Gastroesophageal sphincter (tissue), 4 donors: ENCODE measurements at regions not wholly inside any gene's neighbourhood (a gene's known extent, or its start where the extent isn't known, plus 50 kb on each side); places are given as distances from the start of the nearest gene placed in this dataset.

Experiments
- ATAC-seq: fragments of 150-250 bp; one replicate; pipeline ENCODE4 v1.9.1; 2016; ENCODE audit warnings: mild to moderate bottlenecking, moderate library complexity
- H3K27ac ChIP-seq, 4 donors: fragments of 200-600 bp; sonication (generic) in 3 of 4; 1 replicate in 3 of 4; 2 replicates in 1 of 4; pipeline ENCODE4 v1.5.1; 2016 to 2019
- H3K27me3 ChIP-seq: fragments of 200-600 bp; sonication (generic); one replicate; pipeline ENCODE4 v1.5.1; 2019
- H3K36me3 ChIP-seq, 2 donors: fragments of 200-600 bp; sonication (generic); one replicate each; pipeline ENCODE4 v1.5.1; 2019; ENCODE audit warnings: control low read depth in 1 of 2
- H3K4me1 ChIP-seq, 3 donors: fragments of 200-600 bp; sonication (generic); 1 replicate in 2 of 3; 2 replicates in 1 of 3; pipeline ENCODE4 v1.5.1; 2016 to 2019; ENCODE audit warnings: control low read depth in 2 of 3
- H3K4me3 ChIP-seq, 2 donors: fragments of 200-600 bp; sonication (generic); one replicate each; pipeline ENCODE4 v1.5.1; 2019; ENCODE audit warnings: mild to moderate bottlenecking in 1 of 2, moderate library complexity in 1 of 2
- H3K9me3 ChIP-seq, 3 donors: fragments of 200-600 bp; sonication (generic); one replicate each; pipeline ENCODE4 v1.5.1; 2017 to 2019; ENCODE audit warnings: control low read depth in 2 of 3
- CTCF ChIP-seq, 4 experiments: fragments of 200-600 bp in 2 of 4; fragments of 450-650 bp in 2 of 4; sonication (generic) in 1 of 4; IDR thresholded peaks; one replicate each; pipeline ENCODE4 v1.5.1; 2017 to 2019; ENCODE audit warnings: antibody characterized with exemption in 4 of 4, mild to moderate bottlenecking in 2 of 4, moderate library complexity in 2 of 4
- EP300 ChIP-seq: sonication (generic); formaldehyde crosslinking; IDR thresholded peaks from one replicate; pipeline ENCODE4 v1.6.1; 2017; ENCODE audit warnings: antibody characterized with exemption, mild to moderate bottlenecking
- POLR2A ChIP-seq, 2 donors: fragments of 450-650 bp; IDR thresholded peaks; one replicate each; pipeline ENCODE4 v1.6.1; 2017; ENCODE audit warnings: antibody characterized with exemption in 2 of 2, mild to moderate bottlenecking in 2 of 2, moderate library complexity in 1 of 2
- POLR2AphosphoS5 ChIP-seq: sonication (generic); formaldehyde crosslinking; IDR thresholded peaks from one replicate; pipeline ENCODE4 v1.6.1; 2017; ENCODE audit warnings: antibody characterized with exemption
- WGBS, 2 donors: methylation state at CpG; one replicate each; pipeline ENCODE4 v1.1.5; 2018; ENCODE audit warnings: low coverage in 1 of 2; 5-methylcytosine and 5-hydroxymethylcytosine counted together

- ATAC-seq, result no peak
- Histone ChIP-seq H3K36me3 (no peaks in the 10 kb centered on the region), H3K27ac (no peak overlapping the region), H3K4me1 (peaks cover 0 to 33% (median 0%) of the 10 kb centered on the region in 3 donors), H3K4me3 (no peak overlapping the region), H3K9me3 (no peaks in the 10 kb centered on the region), H3K27me3 (no peaks in the 10 kb centered on the region)
- 78 to 91% methylated on average over 6 to 7 of the region's 7 CpGs for WGBS, 2 donors
- TF ChIP-seq EP300 (no peak), POLR2AphosphoS5 (no peak), CTCF (IDR thresholded peaks at IDR 0.05) (no peak), POLR2A (IDR thresholded peaks at IDR 0.05) (no peak)
Observed at GRCh38 chr13:73972545-73972944, 161.7 kb downstream of the KLF12 start.

GRCh38 chr13:73971481-73971880, 162.7 kb downstream of the KLF12 start:
- Histone ChIP-seq H3K9me3 (no peaks in the 10 kb centered on the region), H3K27me3 (no peaks in the 10 kb centered on the region), H3K4me3 (no peak overlapping the region), H3K36me3 (no peaks in the 10 kb centered on the region), H3K4me1 (peaks cover 0 to 44% (median under 1%) of the 10 kb centered on the region in 3 donors), H3K27ac (no peak overlapping the region)
- TF ChIP-seq EP300 (no peak), POLR2AphosphoS5 (no peak), CTCF (IDR thresholded peaks at IDR 0.05) (no peak), POLR2A (IDR thresholded peaks at IDR 0.05) (no peak)
- 83 to 100% methylated on average over 2 of the region's 2 CpGs for WGBS, 2 donors
- ATAC-seq, result no peak

GRCh38 chr13:73970421-73971055, 163.7 kb downstream of the KLF12 start:
- no peaks in the 10 kb centered on the region for H3K36me3 ChIP-seq
- H3K9me3 ChIP-seq, result no peaks in the 10 kb centered on the region
- ATAC-seq, result no peak
- H3K4me1 ChIP-seq, result peaks cover 0 to 53% (median 4%) of the 10 kb centered on the region in 3 donors
- no peaks in the 10 kb centered on the region for H3K27me3 ChIP-seq
- WGBS, 2 donors, result 65 to 84% methylated on average over 3 to 4 of the region's 7 CpGs
- no peak for TF ChIP-seq EP300
- TF ChIP-seq CTCF (IDR thresholded peaks at IDR 0.05), result no peak
- TF ChIP-seq POLR2A (IDR thresholded peaks at IDR 0.05), result no peak
- no peak for TF ChIP-seq POLR2AphosphoS5
- no peak overlapping the region for H3K27ac ChIP-seq
- no peak overlapping the region for H3K4me3 ChIP-seq

GRCh38 chr13:73967397-73968165, 166.6 kb downstream of the KLF12 start:
- H3K27me3 ChIP-seq, result no peaks in the 10 kb centered on the region
- no peak for ATAC-seq

More at GRCh38 chr13:73967397-73968165, 166.6 kb downstream of the KLF12 start:
- WGBS, 2 donors, result 93 to 95% methylated on average over 5 of the region's 5 CpGs
- TF ChIP-seq EP300, result no peak
- TF ChIP-seq POLR2A (IDR thresholded peaks at IDR 0.05), result no peak
- TF ChIP-seq CTCF (IDR thresholded peaks at IDR 0.05), result no peak
- no peak for TF ChIP-seq POLR2AphosphoS5
- H3K27ac ChIP-seq, result no peak overlapping the region
- H3K4me3 ChIP-seq, result no peak overlapping the region
- H3K4me1 ChIP-seq, result peaks cover 0 to 51% (median 4%) of the 10 kb centered on the region in 3 donors
- no peaks in the 10 kb centered on the region for H3K9me3 ChIP-seq
- H3K36me3 ChIP-seq, result no peaks in the 10 kb centered on the region
